Upper lobe of left lung (tissue), 4 donors: ENCODE measurements at regions not wholly inside any gene's neighbourhood (a gene's known extent, or its start where the extent isn't known, plus 50 kb on each side); places are given as distances from the start of the nearest gene placed in this dataset.

Experiments
- POLR2AphosphoS5 ChIP-seq, 2 donors: sonication (generic); formaldehyde crosslinking; IDR thresholded peaks; one replicate each; pipeline ENCODE4 v1.5.1; 2017; ENCODE audit warnings: antibody characterized with exemption in 2 of 2
- TF ChIP-seq, protein P1 (sequence below), 6 experiments: fragments of 450-650 bp in 4 of 6; fragments of 200-600 bp in 2 of 6; sonication (generic) in 2 of 6; IDR thresholded peaks; one replicate each; pipeline ENCODE4 v1.5.1; 2016 to 2019; ENCODE audit warnings: antibody characterized with exemption in 6 of 6

DNA sequence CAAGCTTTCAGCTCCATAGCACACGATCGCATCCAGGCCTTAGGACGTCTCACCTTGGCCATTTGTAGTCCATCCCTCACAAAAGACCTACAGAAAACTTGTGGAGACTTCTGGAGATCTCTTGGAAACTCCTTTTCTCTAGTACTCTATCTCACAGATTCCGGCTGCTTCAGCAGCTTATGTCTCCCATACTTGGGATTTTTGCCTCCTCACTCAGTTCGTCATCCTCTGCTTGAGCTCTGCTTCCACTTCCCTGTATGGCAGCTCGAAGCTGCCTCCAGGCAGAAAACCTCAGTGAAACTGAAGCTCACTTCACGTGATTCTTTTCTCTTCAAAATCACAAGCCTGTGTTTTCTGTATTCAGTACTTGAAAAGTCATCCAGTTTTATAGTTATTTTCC is 178.7 kb upstream of the GDF10 start:
- TF ChIP-seq, protein P1, sequence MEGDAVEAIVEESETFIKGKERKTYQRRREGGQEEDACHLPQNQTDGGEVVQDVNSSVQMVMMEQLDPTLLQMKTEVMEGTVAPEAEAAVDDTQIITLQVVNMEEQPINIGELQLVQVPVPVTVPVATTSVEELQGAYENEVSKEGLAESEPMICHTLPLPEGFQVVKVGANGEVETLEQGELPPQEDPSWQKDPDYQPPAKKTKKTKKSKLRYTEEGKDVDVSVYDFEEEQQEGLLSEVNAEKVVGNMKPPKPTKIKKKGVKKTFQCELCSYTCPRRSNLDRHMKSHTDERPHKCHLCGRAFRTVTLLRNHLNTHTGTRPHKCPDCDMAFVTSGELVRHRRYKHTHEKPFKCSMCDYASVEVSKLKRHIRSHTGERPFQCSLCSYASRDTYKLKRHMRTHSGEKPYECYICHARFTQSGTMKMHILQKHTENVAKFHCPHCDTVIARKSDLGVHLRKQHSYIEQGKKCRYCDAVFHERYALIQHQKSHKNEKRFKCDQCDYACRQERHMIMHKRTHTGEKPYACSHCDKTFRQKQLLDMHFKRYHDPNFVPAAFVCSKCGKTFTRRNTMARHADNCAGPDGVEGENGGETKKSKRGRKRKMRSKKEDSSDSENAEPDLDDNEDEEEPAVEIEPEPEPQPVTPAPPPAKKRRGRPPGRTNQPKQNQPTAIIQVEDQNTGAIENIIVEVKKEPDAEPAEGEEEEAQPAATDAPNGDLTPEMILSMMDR (IDR thresholded peaks at IDR 0.05) = no peak
- no peak for TF ChIP-seq POLR2AphosphoS5 (IDR thresholded peaks at IDR 0.05)
